Stimulated activated CD4-positive, alpha-beta T cell treated with anti-CD3 and anti-CD28 coated beads, Interleukin-4, amount 100 ng/mL, for 48 hours (primary cell): ENCODE measurements at regions not wholly inside any gene's neighbourhood (a gene's known extent, or its start where the extent isn't known, plus 50 kb on each side); places are given as distances from the start of the nearest gene placed in this dataset.
"Not testable (repeated sequence)": the region's sequence is repeated elsewhere in the genome, so short reads cannot be mapped to it uniquely, and the experiment has no call there.

Experiments used
- DNase-seq, 2 donors: peaks; one replicate each; pipeline ENCODE4 v3.0.0-alpha.2; 2020; ENCODE audit warnings: low read depth in 2 of 2

DNA sequence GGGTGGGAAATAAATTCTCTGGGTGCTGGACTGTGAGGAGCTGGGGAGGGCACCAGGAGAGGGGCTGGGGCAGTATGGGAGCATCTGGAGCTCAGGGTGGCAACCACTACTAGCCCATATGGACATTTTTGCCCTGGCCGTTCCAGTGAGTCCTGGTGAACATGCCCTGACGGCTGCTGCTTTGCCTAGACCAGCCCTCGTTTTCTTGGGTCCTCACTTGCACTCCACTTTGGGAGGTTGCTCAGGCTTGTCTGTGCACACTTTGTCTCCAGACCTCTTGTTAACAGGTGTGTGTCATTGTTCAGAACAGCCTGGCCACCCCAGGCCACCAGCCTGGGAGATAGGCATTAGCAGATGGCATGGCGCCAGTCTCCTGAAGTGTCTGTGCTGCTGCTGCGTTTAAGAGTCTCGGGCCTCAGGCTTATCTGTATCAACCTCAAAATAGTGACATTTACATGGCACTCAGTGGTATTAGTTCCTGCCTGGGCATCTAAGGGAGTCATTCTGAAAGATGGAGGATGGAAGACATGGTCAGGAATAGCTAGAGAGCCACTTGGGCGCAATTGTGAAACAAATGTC is 190.5 kb downstream of the PTPRU start:
- no peak for DNase-seq

DNA sequence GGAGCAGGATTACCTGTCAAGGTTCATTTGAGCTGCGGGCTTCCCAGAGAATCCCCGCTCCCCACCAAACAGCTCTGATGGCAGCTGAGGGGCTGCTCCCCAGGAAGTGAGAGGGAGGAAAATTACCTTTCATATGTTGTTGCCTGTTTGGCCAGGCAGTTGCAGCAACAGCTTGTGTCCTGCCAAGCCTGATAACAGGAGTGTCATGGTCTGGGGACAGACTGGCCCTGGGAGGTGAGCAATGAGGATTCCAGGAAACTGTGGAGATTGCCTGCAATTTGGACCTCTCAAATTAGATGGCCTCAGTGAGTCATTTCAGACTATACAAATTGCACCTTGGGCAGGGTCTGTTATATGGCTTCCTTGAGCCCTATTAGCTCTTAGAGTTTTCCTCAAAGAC is 189.3 kb downstream of the PTPRU start:
- no peak for DNase-seq

DNA sequence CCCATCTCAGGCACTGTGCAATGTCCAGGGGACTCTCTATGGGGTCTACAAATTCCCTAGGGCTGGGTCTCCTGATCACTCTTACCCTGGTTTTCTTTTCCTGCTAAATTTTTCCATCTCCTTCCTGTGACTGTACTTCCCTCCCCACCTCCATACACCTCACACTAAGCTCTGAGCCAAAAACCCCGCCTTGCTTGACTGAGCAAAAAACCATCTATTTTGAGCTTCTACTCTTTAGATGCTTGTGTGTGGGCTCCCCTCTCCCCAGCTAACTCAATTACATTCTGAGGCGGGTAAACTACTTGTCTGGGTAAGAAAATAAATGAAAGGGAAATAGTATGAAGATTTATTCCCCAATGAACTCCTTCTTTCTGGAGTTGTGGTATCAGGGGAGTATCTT is 187.9 kb downstream of the PTPRU start:
- DNase-seq = no peak

DNA sequence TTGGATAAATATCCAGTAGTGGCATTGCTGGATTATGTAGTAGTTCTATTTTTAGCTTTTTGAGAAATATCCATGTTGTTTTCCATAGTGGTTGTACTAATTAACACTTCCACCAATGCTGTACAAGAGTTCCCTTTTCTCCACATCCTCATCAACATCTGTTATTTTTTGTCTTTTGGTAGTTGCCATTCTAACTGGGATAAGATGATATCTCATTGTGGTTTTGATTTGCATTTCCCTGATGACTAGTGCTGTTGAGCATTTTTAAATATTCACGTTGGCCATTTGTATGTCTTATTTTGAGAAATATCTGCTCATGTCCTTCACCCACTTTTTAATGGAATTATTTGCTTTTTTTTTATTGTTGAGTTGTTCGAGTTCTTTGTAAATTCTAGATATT is 183.9 kb downstream of the PTPRU start:
- DNase-seq = no peak

DNA sequence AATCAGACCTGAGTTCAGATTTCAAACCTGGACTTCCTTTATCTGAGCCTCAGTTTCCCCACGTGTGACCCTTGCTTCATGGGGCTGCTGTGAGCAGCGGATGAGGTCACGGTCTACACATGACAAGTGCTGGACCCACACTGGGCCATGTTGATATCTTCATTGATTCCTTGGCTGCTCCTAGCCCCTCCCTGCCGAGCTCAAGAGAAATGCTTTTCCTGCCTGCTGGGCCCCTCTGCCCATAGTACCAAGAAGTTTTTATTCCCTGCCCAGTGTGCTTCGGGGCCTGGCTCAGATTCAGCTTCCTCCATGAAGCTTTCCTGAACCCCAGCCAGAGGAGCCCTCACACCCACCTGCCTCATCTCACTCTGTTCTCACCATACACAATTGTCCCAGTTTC is 181.6 kb downstream of the PTPRU start:
- no peak for DNase-seq

DNA sequence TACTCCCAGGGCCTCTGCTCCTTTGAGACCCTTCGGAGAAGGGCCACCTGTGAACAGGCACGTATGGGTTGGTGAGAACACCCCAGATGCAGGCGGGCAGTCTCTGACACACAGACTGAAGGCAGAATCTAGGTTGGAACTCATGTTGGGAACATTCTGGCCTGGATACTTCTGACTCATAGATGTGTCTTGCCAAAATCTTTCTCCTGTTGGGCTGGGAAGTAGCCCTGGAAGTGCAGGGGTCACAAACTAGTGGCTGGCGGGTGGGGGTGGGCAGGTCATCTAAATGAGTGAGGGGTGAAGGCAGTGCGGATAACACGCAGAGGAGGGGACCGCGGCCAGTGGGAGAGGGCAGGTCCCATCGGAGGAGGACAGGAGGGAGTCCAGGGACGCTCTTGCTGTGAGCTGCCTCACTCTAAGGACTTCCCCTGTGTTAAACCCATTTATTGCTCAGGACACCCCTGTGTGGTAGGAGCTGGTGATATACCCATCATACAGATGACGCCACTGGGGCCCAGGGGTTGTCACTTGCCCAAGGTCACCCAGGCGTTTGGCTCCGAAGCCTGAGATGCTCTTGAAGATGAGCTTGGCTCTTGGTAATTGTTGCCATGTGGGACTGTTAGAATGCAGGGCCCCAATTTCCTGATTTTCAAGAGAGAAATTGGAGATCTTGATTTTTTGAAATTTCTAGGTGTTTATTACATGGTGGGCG is 181.0 kb downstream of the PTPRU start:
- DNase-seq = no peak

DNA sequence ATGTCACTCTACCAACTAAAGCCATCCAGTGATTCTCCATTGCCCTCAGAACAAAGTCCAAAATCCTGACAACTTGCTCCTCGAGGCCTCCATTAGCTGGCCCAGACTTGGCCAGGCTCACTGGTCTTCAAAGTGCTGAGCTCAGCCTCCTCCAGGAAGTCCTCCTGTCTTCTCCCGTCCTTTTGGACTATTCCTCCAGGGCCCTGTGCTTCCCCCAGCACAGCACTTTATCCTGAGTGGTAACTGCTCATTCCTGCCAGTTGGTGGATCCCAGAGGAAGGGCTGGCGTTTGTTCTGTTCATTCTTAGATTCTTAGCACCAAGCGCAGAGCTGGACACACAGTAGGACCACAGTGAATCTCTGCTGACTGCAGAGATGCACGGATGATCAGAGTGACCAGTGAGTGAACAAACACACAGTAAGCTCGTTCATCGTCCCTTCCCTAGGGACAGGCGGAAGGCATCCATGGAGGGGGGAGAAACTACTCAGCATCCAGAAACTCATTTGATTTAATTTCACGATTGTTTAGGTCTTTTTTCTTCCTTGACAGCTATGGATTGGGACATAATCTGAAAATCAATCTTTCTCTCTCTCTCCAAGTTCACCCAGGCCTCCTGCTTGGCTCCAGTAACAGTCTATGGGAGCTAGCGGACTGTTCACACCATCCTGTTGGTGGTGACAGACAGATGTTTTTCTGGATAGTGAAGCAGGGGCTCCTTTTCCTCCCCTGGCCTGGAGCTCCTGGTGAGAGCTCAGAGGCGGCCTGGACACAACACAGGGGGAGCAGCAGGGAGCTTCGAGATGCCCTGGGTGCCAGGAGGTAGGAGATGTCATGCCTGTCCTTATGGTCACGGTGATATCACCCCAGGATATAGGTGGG is 180.2 kb downstream of the PTPRU start:
- DNase-seq = no peak

DNA sequence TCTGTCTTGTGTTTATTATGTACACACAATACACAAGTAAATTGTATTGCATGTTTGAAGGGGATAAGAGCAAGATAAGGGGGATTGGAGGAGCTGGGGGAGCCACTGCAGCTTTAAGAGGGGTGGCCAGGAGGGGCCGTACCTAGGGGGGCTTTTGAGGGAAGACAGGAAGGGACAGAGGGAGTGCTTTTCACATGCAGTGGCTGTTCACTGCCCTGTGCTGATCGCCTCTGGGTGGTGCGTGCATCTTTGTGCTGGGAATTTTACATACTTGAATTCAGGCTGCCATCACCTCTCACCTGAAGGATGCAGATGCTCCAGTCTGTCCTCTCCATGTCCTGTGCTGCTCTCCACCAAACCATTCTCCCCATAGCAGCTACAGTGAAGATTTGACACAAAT is 179.5 kb downstream of the PTPRU start:
- DNase-seq = no peak

DNA sequence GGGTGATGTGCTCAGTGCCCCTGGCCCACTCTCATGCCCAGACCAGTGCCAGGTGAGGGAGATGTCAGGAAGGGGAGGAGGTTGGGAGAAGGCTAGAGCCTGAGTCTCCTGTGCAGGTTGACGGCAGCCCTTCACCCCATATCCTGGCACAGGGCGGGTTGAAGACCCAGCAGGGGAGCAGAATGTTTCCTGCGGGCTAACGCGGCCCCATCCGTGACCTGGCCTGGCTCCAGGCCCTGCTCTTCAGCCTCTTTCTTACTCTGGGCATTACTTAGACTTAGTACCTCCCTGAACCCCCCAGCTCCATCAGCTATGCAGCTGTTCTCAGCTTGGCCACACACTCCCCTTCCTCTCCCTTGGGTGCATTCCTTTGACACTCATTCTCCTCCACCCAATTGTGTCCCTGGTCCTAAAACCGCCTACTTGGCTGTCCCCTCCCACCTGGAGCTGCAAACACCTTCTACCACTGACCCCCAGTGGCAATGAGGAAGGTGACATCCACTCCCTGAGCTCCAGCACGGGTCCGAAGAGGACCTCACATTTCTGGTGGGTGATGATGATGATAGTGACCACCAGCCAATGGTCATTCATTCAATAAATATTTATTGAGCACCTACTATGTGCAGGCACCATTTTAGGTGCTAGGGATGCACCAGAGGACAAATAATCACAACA is 179.0 kb downstream of the PTPRU start:
- no peak for DNase-seq

DNA sequence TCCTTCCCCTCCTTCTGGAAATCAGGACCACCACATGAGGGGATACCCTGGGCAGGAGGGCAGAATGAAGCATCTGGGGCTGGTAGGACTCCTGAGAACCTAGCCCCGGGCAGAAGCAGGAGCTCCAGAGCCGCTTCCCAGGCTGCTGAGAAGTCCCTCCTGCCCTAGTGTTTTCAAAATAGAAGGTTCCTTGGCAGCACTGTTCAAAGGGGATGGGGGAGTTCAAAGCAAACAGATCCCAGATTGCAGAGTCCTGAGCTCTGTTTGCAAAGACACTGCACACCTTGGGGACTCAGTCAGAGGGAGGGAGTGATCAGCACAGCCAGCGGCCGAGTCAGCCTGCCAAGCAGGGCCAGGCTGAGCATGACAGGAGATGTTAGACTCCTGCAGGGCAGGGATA is 177.8 kb downstream of the PTPRU start:
- no peak for DNase-seq

DNA sequence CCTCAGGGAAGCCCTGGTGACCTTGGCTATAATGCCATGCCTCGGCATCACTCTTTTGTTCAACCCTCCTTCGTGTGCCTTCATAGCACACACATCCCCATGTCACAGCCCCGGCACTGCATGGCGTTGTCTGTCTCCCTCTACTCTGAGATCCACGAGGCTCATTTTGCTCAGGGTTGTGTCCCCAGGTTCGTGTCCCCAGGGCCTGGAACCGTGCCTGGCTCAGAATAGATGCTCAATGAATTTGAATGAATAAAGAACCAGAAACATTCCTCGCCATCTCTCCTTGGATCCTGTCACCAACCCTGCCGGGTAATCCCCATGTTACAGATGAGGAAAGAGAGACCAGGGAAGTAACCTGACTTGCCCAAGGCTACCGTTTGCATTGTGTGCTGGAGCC is 177.3 kb downstream of the PTPRU start:
- DNase-seq = no peak

DNA sequence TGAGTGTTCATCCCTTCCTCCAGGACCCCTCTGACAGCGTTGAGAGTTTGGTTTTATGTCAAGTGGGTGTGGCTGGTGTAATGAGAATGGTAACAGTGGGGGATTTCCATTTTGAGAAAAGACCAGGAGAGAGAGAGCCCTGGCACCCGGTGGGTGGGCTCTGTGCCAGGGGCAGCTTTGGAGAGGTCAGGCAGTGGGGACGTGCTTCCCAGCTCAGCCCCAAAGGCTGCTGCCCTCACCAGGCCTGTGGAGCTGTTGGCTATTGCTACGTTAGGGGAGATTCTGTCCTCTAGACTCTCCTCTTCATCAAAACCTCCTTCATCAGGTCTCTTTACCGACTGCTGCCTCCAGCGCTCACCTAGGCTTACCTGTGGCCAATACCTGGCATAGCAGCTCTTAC is 176.3 kb downstream of the PTPRU start:
- no peak for DNase-seq

DNA sequence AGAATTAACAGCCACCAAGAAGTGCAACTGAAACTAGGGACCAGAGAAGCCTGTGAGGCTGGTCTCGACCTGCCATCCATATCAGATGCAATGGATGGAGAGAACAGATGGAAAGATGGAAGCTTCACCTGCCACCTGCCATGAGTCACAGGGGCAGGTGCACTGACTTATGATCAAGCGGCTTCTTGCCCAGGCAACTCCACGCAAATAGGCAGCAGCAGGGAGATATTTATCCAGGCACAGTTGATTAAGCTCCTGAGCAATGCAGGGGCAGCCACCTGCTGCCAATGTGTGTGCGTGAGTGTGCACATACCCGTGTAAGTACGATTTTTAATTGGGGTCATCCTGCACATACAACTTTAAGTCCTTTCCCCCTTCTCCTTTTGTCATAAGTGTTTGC is 174.2 kb downstream of the PTPRU start:
- DNase-seq = no peak

DNA sequence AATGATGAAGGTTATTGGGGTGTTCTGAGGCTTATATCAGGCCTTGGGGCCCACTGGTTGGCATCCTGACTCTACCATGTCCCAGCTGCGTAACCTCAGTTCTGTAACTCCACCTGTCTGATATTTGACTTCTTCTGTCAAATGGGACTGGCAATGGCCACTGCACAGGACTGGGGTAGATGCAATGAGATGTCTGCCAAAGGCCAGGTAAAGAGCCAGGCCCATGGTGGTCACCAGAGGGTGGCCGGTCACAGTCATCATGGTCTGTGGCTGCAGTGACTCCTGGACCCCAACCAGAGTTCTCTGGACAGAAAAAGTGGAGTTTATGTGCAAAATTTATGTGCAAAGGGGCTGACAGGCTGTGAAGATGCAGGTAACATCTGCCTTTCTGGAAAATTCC is 173.3 kb downstream of the PTPRU start:
- DNase-seq = no peak

DNA sequence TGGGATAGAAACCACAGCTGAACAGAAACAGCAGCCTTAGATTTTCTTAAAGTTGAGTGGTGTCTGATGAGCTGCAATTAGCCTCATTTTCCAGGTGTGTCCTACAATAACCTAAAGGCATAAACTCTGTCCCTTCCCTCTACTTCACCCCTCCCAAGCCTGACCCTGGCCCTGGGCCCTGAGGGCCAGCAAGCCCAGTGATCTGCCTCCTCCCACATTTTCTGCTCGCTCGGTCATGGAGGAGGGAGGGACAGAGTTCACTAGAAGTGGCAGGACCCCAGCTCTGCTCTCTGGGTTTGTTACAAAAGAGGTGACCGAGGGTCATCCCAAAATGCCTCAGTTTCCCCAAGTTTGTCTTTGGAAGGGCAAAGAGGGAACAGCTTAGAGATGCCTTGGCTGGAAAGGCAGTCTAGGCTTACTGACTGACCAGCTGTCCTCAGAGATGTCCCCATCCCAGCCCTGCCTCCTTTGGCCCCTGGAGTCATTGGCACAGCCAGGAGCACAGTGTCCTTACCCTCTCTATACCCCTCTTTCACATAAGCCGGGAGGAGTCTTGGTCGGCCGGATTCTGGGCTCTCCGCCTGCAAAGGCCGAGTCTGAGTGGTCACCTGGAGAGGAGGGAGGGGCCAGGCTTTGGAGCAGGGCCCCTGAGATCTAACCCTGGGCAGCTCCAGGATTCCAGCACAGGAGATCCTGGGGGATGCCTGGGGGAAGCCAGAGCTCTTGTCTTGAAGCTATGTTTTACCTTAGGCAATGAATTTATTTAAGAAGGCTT is 172.7 kb downstream of the PTPRU start:
- DNase-seq = no peak

DNA sequence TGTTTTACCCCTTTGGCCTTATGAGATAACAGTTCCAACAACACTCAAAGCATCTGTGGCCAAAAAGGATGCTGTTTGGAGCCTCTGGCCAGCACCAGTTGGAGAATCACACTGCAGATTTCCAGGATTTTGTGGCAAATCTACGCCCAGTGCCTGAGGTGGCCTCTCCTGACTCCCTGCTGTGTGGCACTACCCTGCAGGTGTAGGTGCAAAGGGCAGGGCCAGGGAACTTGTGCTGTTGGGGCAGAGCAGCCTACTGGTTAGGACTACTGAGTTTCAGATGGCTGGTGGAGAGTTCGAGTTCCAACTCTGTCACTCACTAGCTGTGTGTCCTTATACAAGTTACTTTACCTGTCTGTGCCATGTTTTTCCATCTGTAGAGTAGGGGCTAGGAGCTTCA is 170.5 kb downstream of the PTPRU start:
- no peak for DNase-seq

DNA sequence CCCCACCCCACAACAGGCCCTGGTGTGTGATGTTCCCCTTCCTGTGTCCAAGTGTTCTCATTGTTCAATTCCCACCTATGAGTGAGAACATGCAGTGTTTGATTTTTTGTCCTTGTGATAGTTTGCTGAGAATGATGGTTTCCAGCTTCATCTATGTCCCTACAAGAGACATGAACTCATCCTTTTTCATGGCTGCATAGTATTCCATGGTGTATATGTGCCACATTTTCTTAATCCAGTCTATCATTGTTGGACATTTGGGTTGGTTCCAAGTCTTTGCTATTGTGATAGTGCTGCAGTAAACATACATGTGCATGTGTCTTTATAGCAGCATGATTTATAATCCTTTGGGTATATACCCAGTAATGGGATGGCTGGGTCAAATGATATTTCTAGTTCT is 163.9 kb downstream of the PTPRU start:
- not testable (repeated sequence) for DNase-seq

DNA sequence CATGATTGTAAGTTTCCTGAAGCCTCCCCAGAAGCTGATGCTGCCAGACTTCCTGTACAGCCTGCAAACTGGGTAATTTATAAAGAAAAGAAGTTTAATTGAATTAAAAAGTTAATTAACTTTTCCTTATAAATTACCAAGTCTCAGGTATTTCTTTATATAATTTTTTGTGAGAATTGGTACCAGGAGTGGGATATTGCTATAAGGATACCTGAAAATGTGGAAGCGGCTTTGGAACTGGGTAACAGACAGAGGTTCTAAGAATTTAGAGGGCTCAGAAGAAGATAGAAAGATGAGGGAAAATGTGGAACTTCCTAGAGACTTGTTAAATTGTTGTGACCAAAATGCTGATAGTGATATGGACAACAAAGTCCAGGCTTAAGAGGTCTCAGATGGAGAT is 163.1 kb downstream of the PTPRU start:
- no peak for DNase-seq

DNA sequence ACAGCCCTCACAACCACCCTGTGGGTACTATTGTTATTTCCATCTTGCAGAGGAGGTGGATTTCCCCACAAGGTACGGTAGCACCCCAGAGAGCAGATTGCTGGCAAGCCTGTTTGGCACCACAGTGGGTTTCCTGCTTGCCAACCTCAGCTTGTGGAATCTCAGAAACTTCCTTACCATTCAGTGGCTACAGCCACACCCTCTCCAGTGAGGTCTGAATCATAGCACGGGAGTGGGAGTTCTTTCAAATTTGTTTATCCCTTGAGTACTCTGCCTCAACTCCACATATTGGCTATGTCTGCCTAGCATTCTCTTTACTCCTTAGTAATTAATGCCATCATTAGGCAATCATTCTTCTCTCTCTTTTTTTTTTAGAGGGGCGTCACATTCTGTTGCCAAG is 162.1 kb downstream of the PTPRU start:
- no peak for DNase-seq

DNA sequence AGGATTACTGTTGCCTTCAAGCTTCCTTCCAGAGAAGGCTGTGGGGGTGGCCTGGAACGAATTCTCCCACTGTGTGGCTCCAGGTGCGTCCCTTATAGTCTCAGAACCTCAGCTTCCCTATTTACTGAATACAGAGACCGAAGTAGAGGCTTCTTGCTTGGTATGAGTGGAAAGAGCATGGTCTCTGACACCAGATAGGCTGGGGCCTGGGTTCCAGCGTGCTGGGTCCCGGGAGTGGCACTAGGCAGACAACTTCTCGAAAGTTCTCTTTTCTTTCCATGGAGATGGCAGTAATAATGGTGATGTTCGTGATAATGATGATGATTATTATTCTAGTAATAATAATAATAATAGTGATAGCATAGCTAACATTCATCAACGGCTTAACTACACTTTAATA is 161.7 kb downstream of the PTPRU start:
- no peak for DNase-seq

DNA sequence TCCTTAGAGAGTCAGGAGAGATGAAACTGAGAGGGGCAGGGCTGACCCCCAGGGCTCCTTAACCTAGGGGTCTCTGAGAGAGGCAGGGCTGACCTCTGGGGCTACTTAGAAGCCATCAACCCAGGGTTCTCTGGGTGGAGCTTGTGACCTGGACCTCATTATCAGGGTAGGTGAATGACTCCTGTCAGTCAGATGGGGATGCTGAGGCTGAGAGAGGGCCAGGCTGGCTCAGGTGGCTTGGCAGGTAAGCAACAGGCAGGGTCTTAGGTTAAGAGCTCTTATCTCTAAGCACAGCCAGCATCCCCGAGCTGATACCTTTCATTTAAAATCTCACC is 160.9 kb downstream of the PTPRU start:
- no peak for DNase-seq
